T-cell (primary cell): ENCODE measurements at regions not wholly inside any gene's neighbourhood (a gene's known extent, or its start where the extent isn't known, plus 50 kb on each side); places are given as distances from the start of the nearest gene placed in this dataset.

Experiments
- ATAC-seq, 4 experiments: fragments of 200-7000 bp in 3 of 4; fragments of 150-1000 bp in 1 of 4; cut with Tn5 transposase; replicated peaks in 1 of 4; 1 replicate in 3 of 4; 2 replicates in 1 of 4; pipeline ENCODE4 v1.10.0; 2021; ENCODE audit warnings: moderate library complexity in 3 of 4, mild to moderate bottlenecking in 2 of 4, moderate number of reproducible peaks in 1 of 4
- CTCF ChIA-PET, 2 donors: fragments of 300-600 bp; sonication (Branson Sonifier 250); formaldehyde crosslinking; loops; one replicate each; lab custom pipeline; 2022; ENCODE audit warnings: antibody characterized with exemption in 2 of 2; lab: Charles Lee
- POLR2A ChIA-PET, 2 donors: fragments of 300-600 bp; sonication (Branson Sonifier 250); formaldehyde crosslinking; loops; one replicate each; lab custom pipeline; 2022; ENCODE audit warnings: antibody characterized with exemption in 2 of 2; lab: Charles Lee
- DNase-seq, 35 experiments: peaks; one replicate each; pipeline versions ENCODE4 v3.0.0 to v3.0.0-alpha.2; 2013 to 2023
- H3K27ac ChIP-seq: one replicate; pipeline ENCODE4 v1.5.1; 2013; ENCODE audit warnings: low read length
- H3K27me3 ChIP-seq, 2 experiments: replicated peaks in 1 of 2; 1 replicate in 1 of 2; 2 replicates in 1 of 2; pipeline versions ENCODE4 v1.6.1 to v1.7.0; 2013; ENCODE audit warnings: low read length in 1 of 2, mixed read lengths in 1 of 2; ENCODE audit not compliant: control insufficient read depth in 2 of 2, insufficient read depth in 2 of 2; ENCODE audit errors: extremely low read depth in 1 of 2
- H3K36me3 ChIP-seq, 2 donors: 1 replicate in 1 of 2; 2 replicates in 1 of 2; pipeline versions ENCODE4 v1.6.1 to v1.7.0; 2013; ENCODE audit warnings: low read length in 1 of 2; ENCODE audit not compliant: control insufficient read depth in 2 of 2, insufficient read depth in 1 of 2; ENCODE audit errors: extremely low read depth in 1 of 2
- H3K4me1 ChIP-seq, 2 experiments: 1 replicate in 1 of 2; 2 replicates in 1 of 2; pipeline versions ENCODE4 v1.6.1 to v1.7.0; 2013; ENCODE audit warnings: low read length in 2 of 2, mixed read lengths in 1 of 2; ENCODE audit not compliant: insufficient read depth in 2 of 2, control insufficient read depth in 1 of 2; ENCODE audit errors: extremely low read depth in 1 of 2
- H3K4me3 ChIP-seq, 2 donors: 1 replicate in 1 of 2; 2 replicates in 1 of 2; pipeline versions ENCODE4 v1.5.1 to v1.7.0; 2013; ENCODE audit warnings: mild to moderate bottlenecking in 2 of 2, low read length in 1 of 2, moderate library complexity in 1 of 2; ENCODE audit not compliant: control insufficient read depth in 1 of 2; ENCODE audit errors: extremely low read depth in 1 of 2
- H3K9me3 ChIP-seq: 2 replicates; pipeline ENCODE4 v1.7.0; 2013
- H3K27ac Mint-ChIP-seq, 2 donors: one replicate each; pipeline ENCODE4 v1.8.0; 2020 to 2021; ENCODE audit warnings: mild to moderate bottlenecking in 2 of 2, mixed read lengths in 2 of 2
- H3K27me3 Mint-ChIP-seq, 2 donors: one replicate each; pipeline ENCODE4 v1.8.0; 2021 to 2022; ENCODE audit warnings: mixed read lengths in 2 of 2
- H3K36me3 Mint-ChIP-seq: one replicate; pipeline ENCODE4 v1.8.0; 2021; ENCODE audit warnings: mixed read lengths
- H3K4me1 Mint-ChIP-seq, 3 donors: one replicate each; pipeline ENCODE4 v1.8.0; 2020 to 2022; ENCODE audit warnings: mixed read lengths in 3 of 3, mild to moderate bottlenecking in 1 of 3
- H3K4me3 Mint-ChIP-seq, 3 donors: one replicate each; pipeline ENCODE4 v1.8.0; 2020 to 2022; ENCODE audit warnings: mild to moderate bottlenecking in 3 of 3, mixed read lengths in 3 of 3, moderate library complexity in 3 of 3
- H3K9me3 Mint-ChIP-seq, 3 donors: one replicate each; pipeline ENCODE4 v1.8.0; 2020 to 2022; ENCODE audit warnings: mixed read lengths in 3 of 3
- WGBS: methylation state at CpG from one replicate; pipeline ENCODE4 v1.1.5; 2013; ENCODE audit warnings: missing lambda C conversion rate; ENCODE audit not compliant: insufficient coverage; 5-methylcytosine and 5-hydroxymethylcytosine counted together

GRCh38 chr9:81476813-81477490 is 212.4 kb downstream of the TLE1 start:
- ATAC-seq (no peak), DNase-seq (no peak)
- H3K27ac Mint-ChIP-seq = no peak overlapping the region
- peaks cover 0 to 3% of the 10 kb centered on the region in 2 donors for H3K27me3 Mint-ChIP-seq
- Histone ChIP-seq H3K27me3 (no peaks in the 10 kb centered on the region), H3K27ac (no peak overlapping the region), H3K9me3 (no peaks in the 10 kb centered on the region), H3K4me3 (no peak overlapping the region), H3K4me1 (no peaks in the 10 kb centered on the region), H3K36me3 (no peaks in the 10 kb centered on the region)
- peaks cover 3 to 16% (median 6%) of the 10 kb centered on the region in 3 donors for H3K9me3 Mint-ChIP-seq
- no peaks in the 10 kb centered on the region for H3K36me3 Mint-ChIP-seq
- no CpG with 5 or more reads among the region's 6 CpGs for WGBS
- no peaks in the 10 kb centered on the region for H3K4me1 Mint-ChIP-seq
- ChIA-PET CTCF (no interaction called here), POLR2A (no interaction called here)
- no peak overlapping the region for H3K4me3 Mint-ChIP-seq

GRCh38 chr9:81474792-81475191 is 214.6 kb downstream of the TLE1 start:
- Mint-ChIP-seq H3K9me3 (peaks cover 0 to 12% (median 3%) of the 10 kb centered on the region in 3 donors), H3K4me1 (no peaks in the 10 kb centered on the region), H3K27me3 (no peaks in the 10 kb centered on the region), H3K4me3 (no peak overlapping the region), H3K36me3 (no peaks in the 10 kb centered on the region), H3K27ac (no peak overlapping the region)
- WGBS = 73% methylated on average over 4 of the region's 5 CpGs
- Histone ChIP-seq H3K4me1 (no peaks in the 10 kb centered on the region), H3K9me3 (no peaks in the 10 kb centered on the region), H3K36me3 (no peaks in the 10 kb centered on the region), H3K27ac (no peak overlapping the region), H3K27me3 (no peaks in the 10 kb centered on the region), H3K4me3 (no peak overlapping the region)
- DNase-seq = no peak
- ChIA-PET CTCF (interaction anchor here in 1 of 2 donors (0.6 kb wide), 1 partner anchor 10 kb away, joined by 3 read pairs; no protein-coding TSS in a partner anchor), POLR2A (no interaction called here)
- ATAC-seq = no peak

- peaks cover 3 to 12% (median 4%) of the 10 kb centered on the region in 3 donors for H3K9me3 Mint-ChIP-seq
- WGBS = no CpG with 5 or more reads among the region's 3 CpGs
Observed at GRCh38 chr9:81474125-81474524, 215.2 kb downstream of the TLE1 start.

GRCh38 chr9:81473708-81474107 is 215.6 kb downstream of the TLE1 start:
- Mint-ChIP-seq H3K36me3 (no peaks in the 10 kb centered on the region), H3K4me3 (no peak overlapping the region), H3K9me3 (peaks cover 3 to 12% (median 4%) of the 10 kb centered on the region in 3 donors), H3K27ac (no peak overlapping the region), H3K27me3 (no peaks in the 10 kb centered on the region), H3K4me1 (no peaks in the 10 kb centered on the region)
- ChIA-PET CTCF (no interaction called here), POLR2A (no interaction called here)
- no peak for DNase-seq
- no peak for ATAC-seq
- Histone ChIP-seq H3K4me3 (no peak overlapping the region), H3K4me1 (no peaks in the 10 kb centered on the region), H3K36me3 (no peaks in the 10 kb centered on the region), H3K27me3 (no peaks in the 10 kb centered on the region), H3K27ac (no peak overlapping the region), H3K9me3 (no peaks in the 10 kb centered on the region)
- WGBS = no CpG with 5 or more reads among the region's 1 CpG

More at GRCh38 chr9:81474125-81474524, 215.2 kb downstream of the TLE1 start:
- Mint-ChIP-seq H3K4me3 (no peak overlapping the region), H3K27ac (no peak overlapping the region), H3K4me1 (no peaks in the 10 kb centered on the region), H3K27me3 (no peaks in the 10 kb centered on the region), H3K36me3 (no peaks in the 10 kb centered on the region)
- Histone ChIP-seq H3K27me3 (no peaks in the 10 kb centered on the region), H3K4me1 (no peaks in the 10 kb centered on the region), H3K27ac (no peak overlapping the region), H3K4me3 (no peak overlapping the region), H3K9me3 (no peaks in the 10 kb centered on the region), H3K36me3 (no peaks in the 10 kb centered on the region)
- ChIA-PET POLR2A (no interaction called here), CTCF (no interaction called here)
- ATAC-seq = no peak
- no peak for DNase-seq

DNA sequence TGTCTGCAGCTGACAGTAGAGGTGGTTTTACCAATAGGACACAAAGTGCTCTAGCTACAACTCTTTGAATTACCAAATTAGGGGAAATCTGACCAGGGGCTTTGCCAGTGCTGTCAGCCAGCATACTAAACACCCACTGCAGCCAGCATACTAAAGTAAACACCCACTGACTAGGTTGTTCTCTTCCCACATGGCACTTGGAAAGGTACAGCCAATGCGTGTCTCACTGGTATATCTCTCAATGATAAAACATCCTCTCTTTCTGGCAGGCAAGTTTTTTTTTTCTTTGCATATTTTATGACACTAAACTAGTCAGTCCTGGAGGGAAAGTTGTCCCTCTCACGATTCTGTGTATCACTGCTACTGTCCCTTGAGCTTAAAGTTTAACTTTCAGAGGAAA is 216.1 kb downstream of the TLE1 start:
- no peaks in the 10 kb centered on the region for H3K27me3 ChIP-seq
- H3K4me1 Mint-ChIP-seq = no peaks in the 10 kb centered on the region
- H3K27me3 Mint-ChIP-seq = no peaks in the 10 kb centered on the region
- H3K27ac ChIP-seq = no peak overlapping the region
- no peak overlapping the region for H3K4me3 ChIP-seq
- H3K9me3 ChIP-seq = no peaks in the 10 kb centered on the region
- WGBS = no CpG with 5 or more reads among the region's 2 CpGs
- DNase-seq = no peak
- no peak overlapping the region for H3K27ac Mint-ChIP-seq
- ChIA-PET CTCF (no interaction called here), POLR2A (no interaction called here)
- H3K36me3 Mint-ChIP-seq = no peaks in the 10 kb centered on the region
- H3K36me3 ChIP-seq = no peaks in the 10 kb centered on the region
- H3K4me1 ChIP-seq = no peaks in the 10 kb centered on the region
- ATAC-seq = no peak
- peaks cover 3 to 12% (median 4%) of the 10 kb centered on the region in 3 donors for H3K9me3 Mint-ChIP-seq
- no peak overlapping the region for H3K4me3 Mint-ChIP-seq

DNA sequence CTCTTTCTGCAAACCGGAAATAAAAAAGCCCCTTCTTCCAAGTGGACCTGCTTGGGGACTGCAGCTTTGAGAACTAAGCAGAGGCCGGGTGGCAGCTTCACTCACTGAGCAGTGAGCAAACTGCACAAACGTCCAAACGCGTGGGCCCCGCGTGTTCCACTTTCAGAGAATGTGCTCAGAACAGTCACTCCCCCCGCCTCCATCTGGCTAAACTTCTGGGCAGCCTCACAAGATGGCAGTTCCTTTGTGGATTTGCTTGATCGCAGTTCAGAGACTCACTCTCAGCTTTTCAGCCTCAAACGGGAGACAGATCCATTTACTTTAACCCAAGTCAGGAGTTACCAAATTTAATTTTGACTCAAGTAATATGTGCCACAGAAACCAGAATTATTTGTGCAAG is 216.6 kb downstream of the TLE1 start:
- WGBS = 87% methylated on average over 9 of the region's 10 CpGs

More for the DNA sequence above, 216.6 kb downstream of the TLE1 start:
- ChIA-PET POLR2A (no interaction called here), CTCF (no interaction called here)
- Mint-ChIP-seq H3K4me1 (no peaks in the 10 kb centered on the region), H3K4me3 (no peak overlapping the region), H3K27me3 (no peaks in the 10 kb centered on the region), H3K36me3 (no peaks in the 10 kb centered on the region), H3K9me3 (peaks cover 3 to 12% (median 4%) of the 10 kb centered on the region in 3 donors), H3K27ac (no peak overlapping the region)
- no peaks in the 10 kb centered on the region for H3K27me3 ChIP-seq
- no peaks in the 10 kb centered on the region for H3K9me3 ChIP-seq
- H3K4me3 ChIP-seq = no peak overlapping the region
- no peak overlapping the region for H3K27ac ChIP-seq
- ATAC-seq = no peak
- DNase-seq = no peak
- H3K36me3 ChIP-seq = no peaks in the 10 kb centered on the region
- H3K4me1 ChIP-seq = no peaks in the 10 kb centered on the region
